ENCODE measurements at regions not wholly inside any gene's neighbourhood (a gene's known extent, or its start where the extent isn't known, plus 50 kb on each side); places are given as distances from the start of the nearest gene placed in this dataset.
"Not testable (repeated sequence)": the region's sequence is repeated elsewhere in the genome, so short reads cannot be mapped to it uniquely, and the experiment has no call there.

DNA sequence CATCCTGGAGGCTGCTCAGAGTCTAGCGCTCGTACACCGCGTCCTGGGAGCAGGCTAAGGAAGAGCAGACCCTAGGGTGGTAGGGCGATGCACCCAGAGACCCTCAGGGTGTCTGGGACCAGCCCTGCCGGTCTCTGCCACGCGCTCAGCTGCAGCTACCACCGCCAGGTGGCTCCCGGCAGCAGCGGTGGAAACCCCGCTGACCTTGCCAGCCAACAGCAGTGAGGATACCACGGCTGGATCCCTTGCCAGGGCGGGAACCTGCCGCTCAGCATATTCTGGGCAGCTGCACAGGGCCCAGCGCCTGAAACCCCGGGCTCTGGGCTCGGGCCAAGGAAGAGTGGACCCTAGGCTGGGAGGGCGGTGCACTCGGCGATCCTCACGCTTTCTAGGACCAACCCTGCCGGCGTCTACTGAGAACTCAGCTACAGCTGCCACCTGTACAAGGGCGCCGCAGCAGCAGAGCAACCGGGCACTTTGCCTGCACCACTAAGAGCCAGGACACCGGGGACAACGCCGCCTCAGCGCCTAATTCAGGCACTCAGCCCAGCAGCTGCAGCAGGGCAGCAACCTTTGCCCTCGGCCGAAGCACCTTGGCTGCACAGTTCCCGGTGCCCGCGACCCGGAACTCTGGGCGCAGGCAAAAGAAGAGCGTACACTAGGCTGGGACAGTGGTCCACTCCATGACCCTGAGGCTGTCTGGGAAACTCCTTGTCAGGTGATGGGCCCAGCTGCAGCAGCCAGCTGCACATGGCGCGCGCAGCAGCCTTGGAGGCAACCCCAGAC lies 80.8 kb downstream of the POTEB2 start:
- DNase-seq (ENCODE audit: low spot score), result not testable (repeated sequence)

GRCh38 chr15:20783598-20784184 lies 82.4 kb downstream of the POTEB2 start:
- DNase-seq (ENCODE audit: low spot score), result not testable (repeated sequence)

- not testable (repeated sequence) for DNase-seq (ENCODE audit: low spot score)
Observed at GRCh38 chr15:20775412-20775811, 90.7 kb downstream of the POTEB2 start.

- not testable (repeated sequence) for DNase-seq (ENCODE audit: low spot score)
Observed at GRCh38 chr15:20767943-20768342, 98.2 kb downstream of the POTEB2 start.

DNA sequence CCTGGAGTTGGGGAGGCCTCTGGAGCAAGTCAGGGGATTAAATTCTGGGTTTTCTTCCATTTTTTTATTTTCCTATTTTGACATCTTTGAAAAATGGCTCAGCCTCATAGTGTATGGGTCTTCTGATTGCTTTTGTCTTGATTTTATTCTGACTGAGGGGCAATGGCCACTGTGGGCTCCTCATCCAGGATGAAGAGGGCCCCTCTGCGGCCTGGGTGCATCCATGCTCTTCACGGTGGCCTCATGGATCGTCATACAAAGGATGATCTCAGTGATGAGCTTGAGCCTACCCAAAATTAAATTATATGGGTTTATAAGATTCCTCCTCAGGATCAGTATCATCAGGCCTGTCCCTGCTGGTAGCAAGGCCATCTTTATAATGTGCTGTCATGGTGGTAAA lies 103.7 kb downstream of the POTEB2 start:
- not testable (repeated sequence) for DNase-seq (ENCODE audit: low spot score)

DNA sequence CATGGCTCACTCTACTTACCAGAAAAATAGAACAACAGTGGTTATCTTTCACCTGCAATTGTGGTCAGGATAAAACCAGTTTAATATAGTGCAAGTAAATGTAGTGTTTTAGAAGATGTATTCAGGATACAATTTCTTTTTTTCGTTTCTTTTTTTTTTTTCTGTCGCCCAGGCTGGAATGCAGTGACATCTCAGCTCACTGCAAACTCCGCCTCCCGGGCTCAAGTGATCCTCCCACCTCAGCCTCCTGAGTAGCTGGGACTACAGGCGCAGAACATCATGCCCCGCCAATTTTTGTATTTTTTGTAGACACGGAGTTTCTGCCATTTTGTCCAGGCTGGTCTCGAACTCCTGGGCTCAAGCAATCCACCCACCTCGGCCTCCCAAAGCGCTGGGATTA lies 109.7 kb downstream of the POTEB2 start:
- DNase-seq (ENCODE audit: low spot score), result not testable (repeated sequence)

- DNase-seq (ENCODE audit: low spot score), result peak; percentile 65
Observed at GRCh38 chr15:20755665-20756398, 110.3 kb downstream of the POTEB2 start.

DNA sequence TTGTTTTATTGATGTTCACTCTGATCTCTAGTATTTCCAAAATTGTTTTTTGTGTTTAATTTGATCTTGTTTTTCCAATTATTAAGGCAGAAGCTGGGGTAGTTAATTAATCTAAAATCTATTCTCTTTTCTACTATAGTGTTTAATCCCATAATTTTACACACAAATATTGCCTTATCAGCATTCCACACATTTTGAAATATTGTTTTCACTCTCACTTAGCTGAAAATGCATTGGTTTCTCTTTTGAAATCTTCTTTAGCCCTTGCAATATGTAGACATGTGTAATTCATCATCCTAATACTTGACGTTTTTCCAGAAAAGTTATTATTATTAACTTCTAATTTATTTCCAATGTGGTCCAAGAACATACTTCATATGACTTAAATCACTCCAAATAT lies 132.6 kb downstream of the POTEB2 start:
- not testable (repeated sequence) for DNase-seq (ENCODE audit: low spot score)
